ENCODE measurements at regions not wholly inside any gene's neighbourhood (a gene's known extent, or its start where the extent isn't known, plus 50 kb on each side); places are given as distances from the start of the nearest gene placed in this dataset.

DNA sequence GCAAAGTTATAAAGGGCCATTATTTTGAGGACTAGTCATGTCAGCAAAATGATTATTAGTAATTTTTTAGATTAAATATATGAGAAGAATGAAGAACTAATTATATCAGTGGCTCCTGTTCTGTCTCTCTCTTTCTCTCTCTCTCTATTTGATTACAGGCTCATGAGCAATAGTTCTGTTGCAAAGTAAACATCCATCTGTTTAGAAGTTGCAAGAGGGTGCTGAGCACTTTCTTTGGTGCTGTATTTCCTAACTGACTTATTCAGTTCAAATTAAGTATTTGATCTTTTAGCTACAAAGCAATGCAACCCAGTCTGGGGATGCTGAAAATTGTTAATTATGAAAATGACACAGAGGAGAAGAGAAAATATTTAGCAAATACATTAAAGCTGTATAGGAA, 408.1 kb upstream of the UBE2E3 start:
- TF ChIP-seq TAF1 (IDR thresholded peaks at IDR 0.05; ENCODE audit: borderline replicate concordance, low read depth, low read length) (no peak), POLR2A (IDR thresholded peaks at IDR 0.05; ENCODE audit: low read depth, low read length) (no peak)
